Tongue (tissue), 1 donor: ENCODE measurements at regions not wholly inside any gene's neighbourhood (a gene's known extent, or its start where the extent isn't known, plus 50 kb on each side); places are given as distances from the start of the nearest gene placed in this dataset.
"Not testable (repeated sequence)": the region's sequence is repeated elsewhere in the genome, so short reads cannot be mapped to it uniquely, and the experiment has no call there.

Experiments
- DNase-seq: peaks from one replicate; pipeline ENCODE4 v3.0.0-alpha.2; 2015

GRCh38 chr21:17738176-17738953, 80.8 kb downstream of the C21orf91 start:
- no peak for DNase-seq

GRCh38 chr21:17736072-17736471, 83.1 kb downstream of the C21orf91 start:
- no peak for DNase-seq

- DNase-seq, result no peak
These were observed 85.9 kb downstream of the C21orf91 start for GRCh38 chr21:17733209-17733608.

GRCh38 chr21:17732306-17732705, 86.8 kb downstream of the C21orf91 start:
- peak; percentile 50 for DNase-seq

- no peak for DNase-seq
These were observed 87.6 kb downstream of the C21orf91 start for GRCh38 chr21:17731554-17731953.

GRCh38 chr21:17730782-17731181, 88.4 kb downstream of the C21orf91 start:
- DNase-seq, result no peak

GRCh38 chr21:17729455-17729854, 89.7 kb downstream of the C21orf91 start:
- DNase-seq, result no peak

GRCh38 chr21:17727361-17727760, 91.8 kb downstream of the C21orf91 start:
- no peak for DNase-seq

- DNase-seq, result no peak
These were observed 92.9 kb downstream of the C21orf91 start for GRCh38 chr21:17726047-17726829.

GRCh38 chr21:17725339-17725738, 93.8 kb downstream of the C21orf91 start:
- no peak for DNase-seq

- no peak for DNase-seq
These were observed 100.2 kb upstream of the BTG3 start for GRCh38 chr21:17712887-17713286.

GRCh38 chr21:17711896-17712295, 99.2 kb upstream of the BTG3 start:
- DNase-seq, result no peak

- no peak for DNase-seq
These were observed 96.5 kb upstream of the BTG3 start for GRCh38 chr21:17709266-17709611.

- DNase-seq, result no peak
These were observed 96.0 kb upstream of the BTG3 start for GRCh38 chr21:17708522-17709265.

- no peak for DNase-seq
These were observed 87.0 kb upstream of the BTG3 start for GRCh38 chr21:17699524-17700189.

GRCh38 chr21:17697473-17697872, 84.8 kb upstream of the BTG3 start:
- no peak for DNase-seq

- DNase-seq, result not testable (repeated sequence)
These were observed 81.7 kb upstream of the BTG3 start for GRCh38 chr21:17694416-17694815.

- DNase-seq, result no peak
These were observed 81.1 kb upstream of the BTG3 start for GRCh38 chr21:17693801-17694200.

GRCh38 chr21:17690078-17690494, 77.4 kb upstream of the BTG3 start:
- no peak for DNase-seq

- peak; percentile 74 for DNase-seq
These were observed 76.5 kb upstream of the BTG3 start for GRCh38 chr21:17688912-17689874.

GRCh38 chr21:17682924-17683323, 70.2 kb upstream of the BTG3 start:
- DNase-seq, result no peak
